ENCODE measurements at regions not wholly inside any gene's neighbourhood (a gene's known extent, or its start where the extent isn't known, plus 50 kb on each side); places are given as distances from the start of the nearest gene placed in this dataset.

- TF ChIP-seq POLR2A (IDR thresholded peaks at IDR 0.05) (no peak), CTCF (IDR thresholded peaks at IDR 0.05) (no peak)
Measured at GRCh38 chr7:81624021-81624592, 145.7 kb downstream of the HGF start.
